ENCODE measurements at regions not wholly inside any gene's neighbourhood (a gene's known extent, or its start where the extent isn't known, plus 50 kb on each side); places are given as distances from the start of the nearest gene placed in this dataset.

GRCh38 chr13:55887561-55887960 is 1253.2 kb upstream of the PRR20A start:
- H3K4me2 ChIP-seq (ENCODE audit: low read length): no peak overlapping the region
- no peaks in the 10 kb centered on the region for H3K9me3 Mint-ChIP-seq (ENCODE audit: unreplicated experiment)
- H3K79me2 ChIP-seq (ENCODE audit: insufficient read depth, low read length): no peaks in the 10 kb centered on the region
- H3K27me3 ChIP-seq (ENCODE audit: insufficient read depth, low read length): no peaks in the 10 kb centered on the region
- no peak overlapping the region for H2AFZ ChIP-seq (ENCODE audit: low read depth, low read length)
- no peaks in the 10 kb centered on the region for H3K27me3 Mint-ChIP-seq (ENCODE audit: low read depth, unreplicated experiment)
- TF ChIP-seq CTCF (IDR thresholded peaks at IDR 0.05; ENCODE audit: insufficient read depth, low read depth, low read length) (no peak), EZH2 (IDR thresholded peaks at IDR 0.05; ENCODE audit: insufficient read depth, low read length) (no peak)
- H3K36me3 ChIP-seq (ENCODE audit: insufficient read depth, low read length): no peaks in the 10 kb centered on the region
- H3K27ac Mint-ChIP-seq (ENCODE audit: unreplicated experiment): no peak overlapping the region
- no peak for FAIRE-seq
- H3K36me3 Mint-ChIP-seq (ENCODE audit: low read depth, unreplicated experiment): no peaks in the 10 kb centered on the region
- H4K20me1 ChIP-seq (ENCODE audit: insufficient read depth, low read length): no peaks in the 10 kb centered on the region
- no peaks in the 10 kb centered on the region for H3K4me1 ChIP-seq (ENCODE audit: insufficient read depth, low read length)
- H3K9me3 ChIP-seq (ENCODE audit: insufficient read depth, low read depth, low read length): no peaks in the 10 kb centered on the region
- H3K9ac ChIP-seq (ENCODE audit: low read length): no peak overlapping the region
- H3K27ac ChIP-seq (ENCODE audit: low read depth, low read length): no peak overlapping the region
- no peak overlapping the region for H3K4me3 Mint-ChIP-seq (ENCODE audit: unreplicated experiment)
- H3K4me1 Mint-ChIP-seq (ENCODE audit: low read depth, unreplicated experiment): no peaks in the 10 kb centered on the region
- H3K4me3 ChIP-seq (ENCODE audit: insufficient read depth, low read depth, low read length): no peak overlapping the region
- no peak for DNase-seq (ENCODE audit: low read depth)

- Histone ChIP-seq H3K4me3 (ENCODE audit: insufficient read depth, low read depth, low read length) (no peak overlapping the region), H4K20me1 (ENCODE audit: insufficient read depth, low read length) (no peaks in the 10 kb centered on the region), H3K79me2 (ENCODE audit: insufficient read depth, low read length) (no peaks in the 10 kb centered on the region), H3K4me1 (ENCODE audit: insufficient read depth, low read length) (no peaks in the 10 kb centered on the region), H3K27ac (ENCODE audit: low read depth, low read length) (no peak overlapping the region), H3K36me3 (ENCODE audit: insufficient read depth, low read length) (no peaks in the 10 kb centered on the region), H3K27me3 (ENCODE audit: insufficient read depth, low read length) (no peaks in the 10 kb centered on the region), H3K9ac (ENCODE audit: low read length) (no peak overlapping the region), H2AFZ (ENCODE audit: low read depth, low read length) (no peak overlapping the region), H3K9me3 (ENCODE audit: insufficient read depth, low read depth, low read length) (no peaks in the 10 kb centered on the region), H3K4me2 (ENCODE audit: low read length) (no peak overlapping the region)
- Mint-ChIP-seq H3K9me3 (ENCODE audit: unreplicated experiment) (no peaks in the 10 kb centered on the region), H3K27me3 (ENCODE audit: low read depth, unreplicated experiment) (no peaks in the 10 kb centered on the region), H3K4me1 (ENCODE audit: low read depth, unreplicated experiment) (peaks cover 4% of the 10 kb centered on the region), H3K27ac (ENCODE audit: unreplicated experiment) (no peak overlapping the region), H3K4me3 (ENCODE audit: unreplicated experiment) (no peak overlapping the region), H3K36me3 (ENCODE audit: low read depth, unreplicated experiment) (no peaks in the 10 kb centered on the region)
- TF ChIP-seq EZH2 (IDR thresholded peaks at IDR 0.05; ENCODE audit: insufficient read depth, low read length) (no peak), CTCF (IDR thresholded peaks at IDR 0.05; ENCODE audit: insufficient read depth, low read depth, low read length) (no peak)
- FAIRE-seq (no peak), DNase-seq (ENCODE audit: low read depth) (no peak)
Measured at GRCh38 chr13:55893540-55893939, 1247.2 kb upstream of the PRR20A start.

GRCh38 chr13:55937180-55937579 is 1203.5 kb upstream of the PRR20A start:
- no peaks in the 10 kb centered on the region for H3K4me1 Mint-ChIP-seq (ENCODE audit: low read depth, unreplicated experiment)
- Histone ChIP-seq H3K36me3 (ENCODE audit: insufficient read depth, low read length) (no peaks in the 10 kb centered on the region), H2AFZ (ENCODE audit: low read depth, low read length) (no peak overlapping the region), H3K9me3 (ENCODE audit: insufficient read depth, low read depth, low read length) (peaks cover 2% of the 10 kb centered on the region), H3K4me1 (ENCODE audit: insufficient read depth, low read length) (no peaks in the 10 kb centered on the region), H3K27ac (ENCODE audit: low read depth, low read length) (no peak overlapping the region), H3K79me2 (ENCODE audit: insufficient read depth, low read length) (no peaks in the 10 kb centered on the region), H3K9ac (ENCODE audit: low read length) (no peak overlapping the region), H4K20me1 (ENCODE audit: insufficient read depth, low read length) (no peaks in the 10 kb centered on the region), H3K4me2 (ENCODE audit: low read length) (no peak overlapping the region), H3K4me3 (ENCODE audit: insufficient read depth, low read depth, low read length) (no peak overlapping the region), H3K27me3 (ENCODE audit: insufficient read depth, low read length) (no peaks in the 10 kb centered on the region)
- DNase-seq (ENCODE audit: low read depth) (no peak), FAIRE-seq (no peak)
- TF ChIP-seq CTCF (IDR thresholded peaks at IDR 0.05; ENCODE audit: insufficient read depth, low read depth, low read length) (no peak), EZH2 (IDR thresholded peaks at IDR 0.05; ENCODE audit: insufficient read depth, low read length) (no peak)
- no peak overlapping the region for H3K27ac Mint-ChIP-seq (ENCODE audit: unreplicated experiment)
- H3K36me3 Mint-ChIP-seq (ENCODE audit: low read depth, unreplicated experiment): no peaks in the 10 kb centered on the region
- H3K4me3 Mint-ChIP-seq (ENCODE audit: unreplicated experiment): no peak overlapping the region
- H3K9me3 Mint-ChIP-seq (ENCODE audit: unreplicated experiment): no peaks in the 10 kb centered on the region
- no peaks in the 10 kb centered on the region for H3K27me3 Mint-ChIP-seq (ENCODE audit: low read depth, unreplicated experiment)

All from astrocyte (in vitro differentiated cells and primary cell).